ENCODE measurements at regions not wholly inside any gene's neighbourhood (a gene's known extent, or its start where the extent isn't known, plus 50 kb on each side); places are given as distances from the start of the nearest gene placed in this dataset.

- no peak for DNase-seq (ENCODE audit: low read depth in 2 of 3, low spot score in 1 of 3)
These were observed 254.0 kb upstream of the POU3F1 start for GRCh38 chr1:38300616-38301015.

GRCh38 chr1:38297842-38298241 is 251.2 kb upstream of the POU3F1 start:
- DNase-seq (ENCODE audit: low read depth in 2 of 3, low spot score in 1 of 3), result no peak

- no peak for DNase-seq (ENCODE audit: low read depth in 2 of 3, low spot score in 1 of 3)
These were observed 250.7 kb upstream of the POU3F1 start for GRCh38 chr1:38297246-38297645.

- DNase-seq (ENCODE audit: low read depth in 2 of 3, low spot score in 1 of 3), result no peak
These were observed 249.5 kb upstream of the POU3F1 start for GRCh38 chr1:38296047-38296446.

- no peak for DNase-seq (ENCODE audit: low read depth in 2 of 3, low spot score in 1 of 3)
These were observed 247.0 kb upstream of the POU3F1 start for GRCh38 chr1:38293567-38293966.

- DNase-seq (ENCODE audit: low read depth in 2 of 3, low spot score in 1 of 3), result no peak
These were observed 246.4 kb upstream of the POU3F1 start for GRCh38 chr1:38292969-38293368.

- no peak for DNase-seq (ENCODE audit: low read depth in 2 of 3, low spot score in 1 of 3)
These were observed 245.4 kb upstream of the POU3F1 start for GRCh38 chr1:38291906-38292521.

GRCh38 chr1:38291336-38291735 is 244.7 kb upstream of the POU3F1 start:
- DNase-seq (ENCODE audit: low read depth in 2 of 3, low spot score in 1 of 3), result no peak

- DNase-seq (ENCODE audit: low read depth in 2 of 3, low spot score in 1 of 3), result no peak
These were observed 242.4 kb upstream of the POU3F1 start for GRCh38 chr1:38289034-38289433.

GRCh38 chr1:38287547-38287946 is 241.0 kb upstream of the POU3F1 start:
- DNase-seq (ENCODE audit: low read depth in 2 of 3, low spot score in 1 of 3), result no peak

GRCh38 chr1:38287036-38287435 is 240.4 kb upstream of the POU3F1 start:
- DNase-seq (ENCODE audit: low read depth in 2 of 3, low spot score in 1 of 3), result no peak

- DNase-seq (ENCODE audit: low read depth in 2 of 3, low spot score in 1 of 3), result no peak
These were observed 239.4 kb upstream of the POU3F1 start for GRCh38 chr1:38285807-38286530.

- no peak for DNase-seq (ENCODE audit: low read depth in 2 of 3, low spot score in 1 of 3)
These were observed 238.4 kb upstream of the POU3F1 start for GRCh38 chr1:38284953-38285352.

GRCh38 chr1:38283696-38284470 is 237.3 kb upstream of the POU3F1 start:
- no peak for DNase-seq (ENCODE audit: low read depth in 2 of 3, low spot score in 1 of 3)

- no peak for DNase-seq (ENCODE audit: low read depth in 2 of 3, low spot score in 1 of 3)
These were observed 232.6 kb upstream of the POU3F1 start for GRCh38 chr1:38279148-38279547.

GRCh38 chr1:38277646-38278045 is 231.1 kb upstream of the POU3F1 start:
- DNase-seq (ENCODE audit: low read depth in 2 of 3, low spot score in 1 of 3), result no peak

- DNase-seq (ENCODE audit: low read depth in 2 of 3, low spot score in 1 of 3), result no peak
These were observed 229.4 kb upstream of the POU3F1 start for GRCh38 chr1:38275960-38276359.

- no peak for DNase-seq (ENCODE audit: low read depth in 2 of 3, low spot score in 1 of 3)
These were observed 228.4 kb upstream of the POU3F1 start for GRCh38 chr1:38274974-38275373.

GRCh38 chr1:38273196-38273804 is 226.7 kb upstream of the POU3F1 start:
- DNase-seq (ENCODE audit: low read depth in 2 of 3, low spot score in 1 of 3), result no peak

GRCh38 chr1:38272515-38272914 is 225.9 kb upstream of the POU3F1 start:
- no peak for DNase-seq (ENCODE audit: low read depth in 2 of 3, low spot score in 1 of 3)

- no peak for DNase-seq (ENCODE audit: low read depth in 2 of 3, low spot score in 1 of 3)
These were observed 224.4 kb upstream of the POU3F1 start for GRCh38 chr1:38270849-38271633.

Data from stimulated activated CD4-positive, alpha-beta T cell treated with anti-CD3 and anti-CD28 coated beads, Interleukin-12 subunit alpha, Interleukin-12 subunit beta, amount 100 ng/mL, for 48 hours (primary cell).